Fibroblast of the aortic adventitia (primary cell): ENCODE measurements at regions not wholly inside any gene's neighbourhood (a gene's known extent, or its start where the extent isn't known, plus 50 kb on each side); places are given as distances from the start of the nearest gene placed in this dataset.

Source experiments
- DNase-seq: peaks from one replicate; pipeline ENCODE4 v3.0.0-alpha.2; 2010; ENCODE audit warnings: low read depth
- H3K4me3 ChIP-seq: 2 replicates; pipeline ENCODE4 v1.5.1; 2011; ENCODE audit warnings: low read depth, mild to moderate bottlenecking, control low read depth, low read length, moderate library complexity
- TF ChIP-seq, protein P1 (sequence below): IDR thresholded peaks from 2 replicates; pipeline ENCODE4 v1.5.1; 2011; ENCODE audit warnings: mild to moderate bottlenecking, low read length, control low read depth, inconsistent platforms; ENCODE audit not compliant: insufficient read depth

- H3K4me3 ChIP-seq = no peak overlapping the region
- TF ChIP-seq, protein P1, sequence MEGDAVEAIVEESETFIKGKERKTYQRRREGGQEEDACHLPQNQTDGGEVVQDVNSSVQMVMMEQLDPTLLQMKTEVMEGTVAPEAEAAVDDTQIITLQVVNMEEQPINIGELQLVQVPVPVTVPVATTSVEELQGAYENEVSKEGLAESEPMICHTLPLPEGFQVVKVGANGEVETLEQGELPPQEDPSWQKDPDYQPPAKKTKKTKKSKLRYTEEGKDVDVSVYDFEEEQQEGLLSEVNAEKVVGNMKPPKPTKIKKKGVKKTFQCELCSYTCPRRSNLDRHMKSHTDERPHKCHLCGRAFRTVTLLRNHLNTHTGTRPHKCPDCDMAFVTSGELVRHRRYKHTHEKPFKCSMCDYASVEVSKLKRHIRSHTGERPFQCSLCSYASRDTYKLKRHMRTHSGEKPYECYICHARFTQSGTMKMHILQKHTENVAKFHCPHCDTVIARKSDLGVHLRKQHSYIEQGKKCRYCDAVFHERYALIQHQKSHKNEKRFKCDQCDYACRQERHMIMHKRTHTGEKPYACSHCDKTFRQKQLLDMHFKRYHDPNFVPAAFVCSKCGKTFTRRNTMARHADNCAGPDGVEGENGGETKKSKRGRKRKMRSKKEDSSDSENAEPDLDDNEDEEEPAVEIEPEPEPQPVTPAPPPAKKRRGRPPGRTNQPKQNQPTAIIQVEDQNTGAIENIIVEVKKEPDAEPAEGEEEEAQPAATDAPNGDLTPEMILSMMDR = no peak
- DNase-seq = no peak
These were observed 411.2 kb upstream of the IRX4 start for GRCh38 chr5:2293906-2294305.

GRCh38 chr5:2291146-2291840 lies 408.6 kb upstream of the IRX4 start:
- DNase-seq = no peak
- TF ChIP-seq, protein P1 = no peak
- no peak overlapping the region for H3K4me3 ChIP-seq

DNA sequence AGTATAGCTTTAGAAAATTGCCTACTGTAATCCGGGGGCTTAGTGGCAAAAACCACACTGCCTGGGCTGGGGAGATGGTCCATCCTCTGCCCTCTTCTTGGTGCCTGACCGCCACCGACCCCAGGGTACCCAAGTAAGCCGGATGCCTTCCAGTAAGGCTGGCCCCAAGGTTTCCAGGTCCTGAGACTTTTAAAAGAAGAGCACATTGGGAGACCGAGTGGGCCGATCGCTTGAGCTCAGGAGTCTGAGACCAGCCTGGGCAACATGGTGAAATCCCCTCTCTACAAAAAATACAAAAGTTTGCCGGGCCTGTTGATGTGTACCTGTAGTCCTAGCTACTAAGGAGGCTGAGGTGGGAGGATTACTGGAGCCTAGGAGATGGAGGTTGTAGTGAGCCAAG lies 406.7 kb upstream of the IRX4 start:
- H3K4me3 ChIP-seq = no peak overlapping the region
- DNase-seq = no peak

GRCh38 chr5:2288968-2289367 lies 406.2 kb upstream of the IRX4 start:
- TF ChIP-seq, protein P1 = no peak
- H3K4me3 ChIP-seq = no peak overlapping the region
- DNase-seq = no peak

More for the DNA sequence above, 406.7 kb upstream of the IRX4 start:
- TF ChIP-seq, protein P1 = no peak

DNA sequence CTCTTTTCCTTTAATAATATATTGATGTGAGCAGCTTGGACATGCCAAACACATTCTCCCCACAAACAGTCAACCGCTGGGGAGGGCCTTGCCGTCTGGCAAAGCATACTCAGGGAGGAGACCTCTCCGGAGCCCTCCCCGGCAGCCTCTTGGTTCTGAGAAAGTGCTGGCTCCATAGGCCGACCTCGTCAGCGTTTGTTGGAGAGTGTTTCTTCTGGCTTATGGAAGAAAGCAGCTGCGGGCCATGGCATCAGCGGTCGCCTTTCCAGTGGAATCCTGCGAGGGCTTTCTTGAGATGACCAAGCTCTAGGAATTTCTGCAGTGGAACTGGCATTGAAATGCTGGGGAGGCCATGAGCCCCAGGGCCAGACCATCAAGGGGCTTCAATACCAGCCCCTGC lies 405.7 kb upstream of the IRX4 start:
- TF ChIP-seq, protein P1 = no peak
- H3K4me3 ChIP-seq = no peak overlapping the region
- DNase-seq = no peak

- TF ChIP-seq, protein P1 = no peak
- H3K4me3 ChIP-seq = no peak overlapping the region
- DNase-seq = no peak
These were observed 403.5 kb upstream of the IRX4 start for GRCh38 chr5:2286250-2286649.

DNA sequence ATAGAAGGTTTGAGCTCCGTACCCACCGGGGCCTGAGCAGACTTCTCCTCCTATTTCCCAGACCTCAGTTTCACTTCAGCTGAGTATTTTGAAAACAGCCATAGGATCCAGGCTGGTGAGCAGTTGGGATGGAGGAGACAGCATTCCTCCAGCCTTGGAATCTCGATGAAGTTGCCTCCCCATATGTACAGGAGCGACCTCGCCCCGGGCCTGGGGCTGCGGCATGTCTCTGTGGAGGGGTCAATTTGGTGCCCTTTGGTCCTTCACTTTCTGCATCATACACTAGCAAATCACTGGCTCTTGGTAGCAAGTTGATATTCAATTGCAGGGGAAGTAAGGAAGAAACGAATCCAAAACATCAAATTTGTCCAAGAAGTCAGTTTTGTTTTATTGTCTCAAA lies 402.0 kb upstream of the IRX4 start:
- TF ChIP-seq, protein P1 = no peak
- no peak overlapping the region for H3K4me3 ChIP-seq
- no peak for DNase-seq
